Left lung (tissue), 4 donors: ENCODE measurements at regions not wholly inside any gene's neighbourhood (a gene's known extent, or its start where the extent isn't known, plus 50 kb on each side); places are given as distances from the start of the nearest gene placed in this dataset.
"Not testable (repeated sequence)": the region's sequence is repeated elsewhere in the genome, so short reads cannot be mapped to it uniquely, and the experiment has no call there.

Source experiments
- ATAC-seq: fragments of 200-7000 bp; cut with Tn5 transposase; one replicate; pipeline ENCODE4 v1.9.1; 2020; ENCODE audit warnings: moderate library complexity
- DNase-seq, 4 donors: peaks; one replicate each; pipeline ENCODE4 v3.0.0-alpha.2; 2013 to 2020
- H3K27ac ChIP-seq, 2 donors: fragments of 200-600 bp; sonication (generic) in 1 of 2; one replicate each; pipeline versions ENCODE4 v1.5.0 to v1.8.0; 2020 to 2021
- H3K27me3 ChIP-seq, 2 donors: fragments of 200-600 bp; sonication (generic) in 1 of 2; one replicate each; pipeline versions ENCODE4 v1.5.0 to v1.8.0; 2020 to 2021
- H3K36me3 ChIP-seq, 2 donors: fragments of 200-600 bp; sonication (generic) in 1 of 2; one replicate each; pipeline versions ENCODE4 v1.5.0 to v1.8.0; 2020 to 2021
- H3K4me1 ChIP-seq, 2 donors: fragments of 200-600 bp; one replicate each; pipeline ENCODE4 v1.8.0; 2021
- H3K4me3 ChIP-seq, 2 donors: fragments of 200-600 bp; sonication (generic) in 1 of 2; one replicate each; pipeline versions ENCODE4 v1.5.0 to v1.8.0; 2020 to 2021; ENCODE audit warnings: mild to moderate bottlenecking in 1 of 2
- H3K9me3 ChIP-seq, 2 donors: fragments of 200-600 bp; sonication (generic) in 1 of 2; one replicate each; pipeline versions ENCODE4 v1.5.0 to v1.8.0; 2020 to 2021
- intact Hi-C, 2 donors: fragments of 100-400 bp; cut with DNase I; formaldehyde crosslinking; loops; one replicate each; pipeline versions ENCODE4 v1.11.2 to v1.14.2; 2022
- TF ChIP-seq, protein P1 (sequence below), 2 donors: fragments of 200-600 bp; sonication (generic) in 1 of 2; IDR thresholded peaks; one replicate each; pipeline versions ENCODE4 v1.5.0 to v1.8.0; 2021; ENCODE audit warnings: antibody characterized with exemption in 2 of 2
- donor health status: DM: no; HTN: yes; CAD: no.
- donor health status: DM: no; HTN: no; CAD: no.

DNA sequence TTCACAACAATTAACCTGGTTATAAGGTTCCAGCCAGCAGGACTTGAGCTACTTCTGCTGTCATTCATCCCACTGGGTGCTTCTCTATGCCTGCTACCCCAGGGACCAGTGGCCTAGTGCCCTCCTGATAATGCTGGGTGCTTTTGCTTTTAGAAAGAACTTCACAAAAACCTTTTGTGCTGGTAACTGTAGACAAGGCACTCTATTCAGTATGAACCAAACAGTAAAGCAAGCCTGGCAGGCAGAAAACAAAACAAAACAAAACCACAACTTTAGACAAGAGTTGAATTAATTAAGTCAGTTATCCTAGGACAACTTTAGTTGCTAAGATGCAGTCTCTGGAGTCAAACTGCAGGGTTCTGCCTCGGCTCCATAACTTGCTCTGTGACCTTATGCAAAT lies 61.9 kb upstream of the ADGRL2 start:
- Histone ChIP-seq H3K36me3 (no peaks in the 10 kb centered on the region), H3K4me1 (no peaks in the 10 kb centered on the region), H3K9me3 (peaks cover 0 to 2% of the 10 kb centered on the region in 2 donors), H3K4me3 (no peak overlapping the region), H3K27ac (no peak overlapping the region), H3K27me3 (no peaks in the 10 kb centered on the region)
- TF ChIP-seq, protein P1, sequence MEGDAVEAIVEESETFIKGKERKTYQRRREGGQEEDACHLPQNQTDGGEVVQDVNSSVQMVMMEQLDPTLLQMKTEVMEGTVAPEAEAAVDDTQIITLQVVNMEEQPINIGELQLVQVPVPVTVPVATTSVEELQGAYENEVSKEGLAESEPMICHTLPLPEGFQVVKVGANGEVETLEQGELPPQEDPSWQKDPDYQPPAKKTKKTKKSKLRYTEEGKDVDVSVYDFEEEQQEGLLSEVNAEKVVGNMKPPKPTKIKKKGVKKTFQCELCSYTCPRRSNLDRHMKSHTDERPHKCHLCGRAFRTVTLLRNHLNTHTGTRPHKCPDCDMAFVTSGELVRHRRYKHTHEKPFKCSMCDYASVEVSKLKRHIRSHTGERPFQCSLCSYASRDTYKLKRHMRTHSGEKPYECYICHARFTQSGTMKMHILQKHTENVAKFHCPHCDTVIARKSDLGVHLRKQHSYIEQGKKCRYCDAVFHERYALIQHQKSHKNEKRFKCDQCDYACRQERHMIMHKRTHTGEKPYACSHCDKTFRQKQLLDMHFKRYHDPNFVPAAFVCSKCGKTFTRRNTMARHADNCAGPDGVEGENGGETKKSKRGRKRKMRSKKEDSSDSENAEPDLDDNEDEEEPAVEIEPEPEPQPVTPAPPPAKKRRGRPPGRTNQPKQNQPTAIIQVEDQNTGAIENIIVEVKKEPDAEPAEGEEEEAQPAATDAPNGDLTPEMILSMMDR (IDR thresholded peaks at IDR 0.05): no peak
- ATAC-seq (no peak), DNase-seq (no peak)
- intact Hi-C loops: no loop called here

DNA sequence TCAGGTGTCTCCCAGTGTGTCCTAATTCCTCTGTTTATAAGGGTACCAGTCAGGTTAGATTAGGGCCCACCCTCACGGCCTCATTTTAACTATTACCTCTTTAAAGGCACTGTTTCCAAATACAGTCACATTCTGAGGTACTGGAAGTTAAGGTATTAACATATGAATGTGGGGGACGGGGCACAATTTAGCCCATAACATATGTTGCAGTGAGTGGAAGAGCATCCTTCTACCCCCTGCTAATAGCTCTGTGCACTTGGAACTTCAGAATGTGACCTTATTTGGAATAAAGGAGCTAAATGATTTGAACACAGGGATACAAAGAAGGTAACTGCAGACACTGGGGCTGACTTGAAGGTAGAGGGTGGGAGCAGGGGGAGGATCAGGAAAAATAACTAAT lies 67.3 kb upstream of the ADGRL2 start:
- Histone ChIP-seq H3K27me3 (no peaks in the 10 kb centered on the region), H3K36me3 (no peaks in the 10 kb centered on the region), H3K9me3 (peaks cover 0 to 2% of the 10 kb centered on the region in 2 donors), H3K4me1 (no peaks in the 10 kb centered on the region), H3K27ac (no peak overlapping the region), H3K4me3 (no peak overlapping the region)
- ATAC-seq: no peak
- DNase-seq: no peak
- intact Hi-C loops: no loop called here
- TF ChIP-seq, protein P1 (IDR thresholded peaks at IDR 0.05): no peak

DNA sequence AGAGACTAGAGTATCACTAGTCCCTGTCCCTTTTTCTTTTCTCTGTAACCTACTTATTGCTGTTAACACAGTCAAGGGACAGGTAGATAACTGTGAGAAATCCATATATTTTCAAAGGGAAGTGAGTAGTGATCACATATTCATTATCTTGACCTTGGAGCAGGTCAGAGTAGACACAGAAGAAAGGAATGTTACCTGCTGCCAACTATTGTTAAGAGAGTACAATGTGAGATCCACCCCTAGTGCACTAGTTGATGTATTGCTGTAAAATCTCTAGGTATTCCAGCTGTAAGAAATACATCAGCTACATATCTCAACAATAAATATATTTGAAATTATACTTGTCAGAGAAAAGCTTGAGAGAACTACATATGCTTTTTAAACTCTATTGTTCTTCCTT lies 68.7 kb upstream of the ADGRL2 start:
- Histone ChIP-seq H3K36me3 (no peaks in the 10 kb centered on the region), H3K4me1 (no peaks in the 10 kb centered on the region), H3K27ac (no peak overlapping the region), H3K4me3 (no peak overlapping the region), H3K27me3 (no peaks in the 10 kb centered on the region), H3K9me3 (peaks cover 0 to 2% of the 10 kb centered on the region in 2 donors)
- TF ChIP-seq, protein P1 (IDR thresholded peaks at IDR 0.05): no peak
- DNase-seq (no peak), ATAC-seq (no peak)
- intact Hi-C loops: no loop called here

DNA sequence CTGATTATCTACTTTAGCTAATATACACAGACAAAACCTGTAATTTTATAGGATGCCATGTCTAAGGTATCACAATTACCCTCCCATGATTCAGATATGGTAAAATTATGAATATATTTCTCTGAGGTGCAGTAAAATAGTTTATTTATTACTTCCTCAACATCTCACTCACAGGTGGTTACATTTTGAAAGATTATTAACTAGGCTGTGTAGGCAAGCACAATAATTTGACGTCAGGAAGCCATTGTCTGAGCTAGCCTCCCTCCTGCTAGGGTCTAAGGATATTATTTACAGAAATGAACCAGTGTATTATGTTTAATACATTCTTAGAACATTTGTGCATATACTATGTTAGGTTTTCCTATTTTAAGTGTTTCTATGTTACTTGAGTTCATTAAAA lies 69.9 kb upstream of the ADGRL2 start:
- TF ChIP-seq, protein P1 (IDR thresholded peaks at IDR 0.05): no peak
- H3K4me3 ChIP-seq: no peak overlapping the region
- H3K27ac ChIP-seq: no peak overlapping the region
- ATAC-seq: no peak
- no peaks in the 10 kb centered on the region for H3K4me1 ChIP-seq
- no peak for DNase-seq
- H3K36me3 ChIP-seq: no peaks in the 10 kb centered on the region
- no peaks in the 10 kb centered on the region for H3K27me3 ChIP-seq
- intact Hi-C loops: no loop called here
- no peaks in the 10 kb centered on the region for H3K9me3 ChIP-seq

DNA sequence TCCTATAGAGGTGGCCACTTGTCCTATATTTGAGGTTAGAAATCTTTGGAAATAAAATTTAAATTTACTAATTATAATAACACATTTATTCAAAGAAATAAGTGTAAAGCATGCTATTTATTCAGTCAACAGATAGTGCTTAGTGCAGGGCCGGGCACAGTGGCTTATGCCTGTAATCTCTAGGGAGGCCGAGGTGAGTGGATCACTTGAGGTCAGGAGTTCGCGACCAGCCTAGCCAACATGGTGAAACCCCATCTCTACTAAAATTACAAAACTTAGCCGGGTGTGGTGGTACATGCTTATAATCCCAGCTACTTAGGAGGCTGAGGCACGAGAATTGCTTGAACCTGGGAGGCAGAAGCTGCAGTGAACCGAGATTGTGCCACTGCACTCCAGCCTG lies 70.4 kb upstream of the ADGRL2 start:
- H3K27me3 ChIP-seq, H3K4me3 ChIP-seq, ATAC-seq, H3K36me3 ChIP-seq, H3K27ac ChIP-seq, H3K9me3 ChIP-seq, intact Hi-C loops, DNase-seq, H3K4me1 ChIP-seq: not testable (repeated sequence)

DNA sequence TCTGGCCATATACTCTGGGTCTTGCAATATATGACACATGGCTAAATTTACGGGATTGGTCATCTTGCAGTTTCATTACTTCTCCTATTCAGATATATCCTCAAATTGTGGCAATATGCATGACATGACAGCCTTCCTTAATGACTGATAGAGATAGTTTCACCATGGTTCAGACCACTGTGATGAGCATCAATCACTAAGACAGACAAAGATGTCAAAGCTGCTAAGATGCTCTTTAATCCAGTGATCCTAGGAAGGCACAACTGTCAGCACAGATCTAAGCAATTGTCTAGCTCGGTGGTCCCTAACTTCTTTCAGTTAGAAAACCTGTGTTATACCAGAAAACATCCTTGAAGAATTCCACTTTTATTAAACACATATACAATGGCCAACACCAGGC lies 70.9 kb upstream of the ADGRL2 start:
- Histone ChIP-seq H3K36me3 (no peaks in the 10 kb centered on the region), H3K27me3 (no peaks in the 10 kb centered on the region), H3K27ac (no peak overlapping the region), H3K4me1 (no peaks in the 10 kb centered on the region), H3K4me3 (no peak overlapping the region), H3K9me3 (no peaks in the 10 kb centered on the region)
- intact Hi-C loops: no loop called here
- TF ChIP-seq, protein P1 (IDR thresholded peaks at IDR 0.05): no peak
- no peak for DNase-seq
- ATAC-seq: no peak
